B cell (primary cell): ENCODE measurements at regions not wholly inside any gene's neighbourhood (a gene's known extent, or its start where the extent isn't known, plus 50 kb on each side); places are given as distances from the start of the nearest gene placed in this dataset.
A peak's percentile ranks its signal among the peaks of the same experiment; 100 is the strongest.

Source experiments
- ATAC-seq: fragments of 200-7000 bp; cut with Tn5 transposase; one replicate; pipeline ENCODE4 v1.10.0; 2021; ENCODE audit warnings: low read depth, mild to moderate bottlenecking, moderate number of reproducible peaks, moderate library complexity
- CTCF ChIA-PET: fragments of 350-600 bp; sonication (Branson Sonifier 250); formaldehyde crosslinking; loops from one replicate; lab custom pipeline; 2021; ENCODE audit warnings: antibody characterized with exemption, inconsistent platforms; lab: Charles Lee
- POLR2A ChIA-PET: fragments of 350-600 bp; sonication (Branson Sonifier 250); formaldehyde crosslinking; loops from one replicate; lab custom pipeline; 2021; ENCODE audit warnings: antibody characterized with exemption; lab: Charles Lee
- DNase-seq: peaks from one replicate; pipeline ENCODE4 v3.0.0; 2013
- H2AFZ ChIP-seq: 2 replicates; pipeline ENCODE4 v1.6.1; 2012; ENCODE audit warnings: mild to moderate bottlenecking, low read depth, low read length; ENCODE audit not compliant: insufficient read depth, poor library complexity, severe bottlenecking
- H3K27ac ChIP-seq, 2 donors: 1 replicate in 1 of 2; 2 replicates in 1 of 2; pipeline ENCODE4 v1.5.1; 2012 to 2013; ENCODE audit warnings: low read length in 2 of 2, mild to moderate bottlenecking in 2 of 2, moderate library complexity in 1 of 2
- H3K27me3 ChIP-seq, 4 experiments: fragments of 200-600 bp in 1 of 4; sonication (generic) in 1 of 4; replicated peaks in 1 of 4; 1 replicate in 2 of 4; 2 replicates in 2 of 4; pipeline versions ENCODE4 v1.6.1 to v1.7.0; 2013 to 2016; ENCODE audit warnings: low read length in 3 of 4, mild to moderate bottlenecking in 2 of 4, mixed read lengths in 1 of 4, moderate library complexity in 1 of 4; ENCODE audit not compliant: insufficient read depth in 4 of 4, control insufficient read depth in 3 of 4; ENCODE audit errors: control extremely low read depth in 1 of 4
- H3K36me3 ChIP-seq, 2 experiments: replicated peaks in 1 of 2; 1 replicate in 1 of 2; 2 replicates in 1 of 2; pipeline versions ENCODE4 v1.6.1 to v1.7.1; 2013; ENCODE audit warnings: low read length in 1 of 2; ENCODE audit not compliant: insufficient read depth in 2 of 2, control insufficient read depth in 1 of 2; ENCODE audit errors: control extremely low read depth in 1 of 2, extremely low read depth in 1 of 2
- H3K4me1 ChIP-seq, 2 donors: fragments of 200-600 bp in 1 of 2; sonication (generic) in 1 of 2; 1 replicate in 1 of 2; 2 replicates in 1 of 2; pipeline versions ENCODE4 v1.5.1 to v1.6.1; 2013 to 2017; ENCODE audit warnings: low read length in 2 of 2; ENCODE audit not compliant: control insufficient read depth in 2 of 2, insufficient read depth in 2 of 2
- H3K4me2 ChIP-seq: replicated peaks from 2 replicates; pipeline ENCODE3; 2012; ENCODE audit warnings: mild to moderate bottlenecking, low read depth, low read length; ENCODE audit not compliant: poor library complexity, severe bottlenecking
- H3K4me3 ChIP-seq, 5 experiments: fragments of 200-600 bp in 1 of 5; sonication (generic) in 1 of 5; 1 replicate in 3 of 5; 2 replicates in 2 of 5; pipeline versions ENCODE4 v1.5.1 to v1.7.0; 2011 to 2016; ENCODE audit warnings: low read length in 4 of 5, mild to moderate bottlenecking in 4 of 5, low read depth in 2 of 5, control low read depth in 1 of 5, moderate library complexity in 1 of 5; ENCODE audit not compliant: insufficient read depth in 1 of 5; ENCODE audit errors: control extremely low read depth in 1 of 5, extremely low read depth in 1 of 5
- H3K79me2 ChIP-seq: fragments of 200-600 bp; sonication (generic); one replicate; pipeline ENCODE4 v1.6.0; 2016; ENCODE audit warnings: low read length; ENCODE audit not compliant: control insufficient read depth, insufficient read depth
- H3K9ac ChIP-seq: fragments of 200-600 bp; sonication (generic); 2 replicates; pipeline ENCODE4 v1.6.1; 2017; ENCODE audit warnings: mild to moderate bottlenecking, low read length, moderate library complexity
- H3K9me3 ChIP-seq, 3 donors: one replicate each; pipeline versions ENCODE4 v1.6.1 to v1.7.1; 2013; ENCODE audit warnings: low read length in 2 of 3; ENCODE audit not compliant: control insufficient read depth in 2 of 3, insufficient read depth in 1 of 3; ENCODE audit errors: control extremely low read depth in 1 of 3
- H4K20me1 ChIP-seq: 2 replicates; pipeline ENCODE4 v1.6.0; 2012; ENCODE audit warnings: mild to moderate bottlenecking, low read length; ENCODE audit not compliant: insufficient read depth, control insufficient read depth, poor library complexity, severe bottlenecking
- H3K27ac Mint-ChIP-seq: one replicate; pipeline ENCODE4 v1.8.0; 2021; ENCODE audit warnings: mixed read lengths
- H3K27me3 Mint-ChIP-seq: one replicate; pipeline ENCODE4 v1.8.0; 2021; ENCODE audit warnings: mixed read lengths
- H3K4me1 Mint-ChIP-seq: one replicate; pipeline ENCODE4 v1.8.0; 2021; ENCODE audit warnings: mixed read lengths
- H3K4me3 Mint-ChIP-seq: one replicate; pipeline ENCODE4 v1.8.0; 2021; ENCODE audit warnings: mixed read lengths
- H3K9me3 Mint-ChIP-seq: one replicate; pipeline ENCODE4 v1.8.0; 2022; ENCODE audit warnings: mixed read lengths; ENCODE audit not compliant: insufficient read depth
- CTCF ChIP-seq: fragments of 200-600 bp; IDR thresholded peaks from one replicate; pipeline ENCODE4 v1.8.0; 2022; ENCODE audit warnings: antibody characterized with exemption, mild to moderate bottlenecking
- EZH2 ChIP-seq: IDR thresholded peaks from 2 replicates; pipeline ENCODE4 v1.6.1; 2012; ENCODE audit warnings: borderline replicate concordance, low read depth, mild to moderate bottlenecking, moderate library complexity, low read length; ENCODE audit not compliant: insufficient read depth, poor library complexity, severe bottlenecking
- WGBS: methylation state at CpG from one replicate; pipeline ENCODE4 v1.1.5; 2013; ENCODE audit warnings: missing lambda C conversion rate; ENCODE audit not compliant: insufficient coverage; 5-methylcytosine and 5-hydroxymethylcytosine counted together
- intact Hi-C: fragments of 100-400 bp; cut with micrococcal nuclease; formaldehyde crosslinking; loops from one replicate; pipeline ENCODE4 v1.10.0; 2022

- POLR2A ChIA-PET = no interaction called here
- ATAC-seq (no peak), DNase-seq (no peak)
- CTCF ChIA-PET = no interaction called here
- Mint-ChIP-seq H3K27me3 (no peaks in the 10 kb centered on the region), H3K9me3 (no peaks in the 10 kb centered on the region), H3K4me3 (no peak overlapping the region), H3K4me1 (peaks cover 38% of the 10 kb centered on the region), H3K27ac (no peak overlapping the region)
- Histone ChIP-seq H3K79me2 (peaks cover 94% of the 10 kb centered on the region), H3K9me3 (no peaks in the 10 kb centered on the region), H3K9ac (no peak overlapping the region), H3K4me3 (no peak overlapping the region), H4K20me1 (peaks cover 95% of the 10 kb centered on the region), H3K27me3 (no peaks in the 10 kb centered on the region), H2AFZ (no peak overlapping the region), H3K36me3 (peaks cover 0 to 3% of the 10 kb centered on the region in 2 experiments), H3K4me1 (peaks cover 13 to 19% of the 10 kb centered on the region in 2 donors), H3K4me2 (peak overlapping the region; percentile 5), H3K27ac (no peak overlapping the region)
- no peak for TF ChIP-seq EZH2
- no peak for TF ChIP-seq CTCF
- WGBS = no CpG with 5 or more reads among the region's 1 CpG
- intact Hi-C loops = no loop called here
These were observed 58.1 kb downstream of the NCOR2 start for GRCh38 chr12:124509300-124509675.

GRCh38 chr12:124508381-124509079 is 58.9 kb downstream of the NCOR2 start:
- Histone ChIP-seq H2AFZ (no peak overlapping the region), H3K4me3 (no peak overlapping the region), H4K20me1 (peaks cover 95% of the 10 kb centered on the region), H3K27me3 (no peaks in the 10 kb centered on the region), H3K36me3 (peaks cover 0 to 4% of the 10 kb centered on the region in 2 experiments), H3K9me3 (no peaks in the 10 kb centered on the region), H3K4me1 (peaks cover 13 to 19% of the 10 kb centered on the region in 2 donors), H3K9ac (no peak overlapping the region), H3K27ac (no peak overlapping the region), H3K79me2 (peaks cover 94% of the 10 kb centered on the region), H3K4me2 (no peak overlapping the region)
- peak; percentile 39 for ATAC-seq
- WGBS = 65% methylated on average over 16 of the region's 21 CpGs
- TF ChIP-seq EZH2 = no peak
- no peak for TF ChIP-seq CTCF
- Mint-ChIP-seq H3K9me3 (no peaks in the 10 kb centered on the region), H3K4me1 (peaks cover 38% of the 10 kb centered on the region), H3K4me3 (no peak overlapping the region), H3K27ac (no peak overlapping the region), H3K27me3 (no peaks in the 10 kb centered on the region)
- intact Hi-C loops = no loop called here
- ChIA-PET CTCF (no interaction called here), POLR2A (no interaction called here)
- no peak for DNase-seq
